HG02763 (cell line): ENCODE measurements at regions not wholly inside any gene's neighbourhood (a gene's known extent, or its start where the extent isn't known, plus 50 kb on each side); places are given as distances from the start of the nearest gene placed in this dataset.

Experiments used
- ATAC-seq: cut with Tn5 transposase; IDR thresholded peaks from one replicate; pipeline ENCODE4 v1.9.1; 2021; ENCODE audit warnings: mild to moderate bottlenecking, moderate library complexity; ENCODE audit not compliant: unreplicated experiment

GRCh38 chr2:8224347-8225190 lies 457.3 kb upstream of the ID2 start:
- ATAC-seq: no peak

- no peak for ATAC-seq
Measured at GRCh38 chr2:8225266-8225665, 456.6 kb upstream of the ID2 start.

- no peak for ATAC-seq
Measured at GRCh38 chr2:8225798-8226197, 456.1 kb upstream of the ID2 start.

GRCh38 chr2:8229546-8229986 lies 452.3 kb upstream of the ID2 start:
- ATAC-seq: peak; percentile 85

GRCh38 chr2:8230466-8230865 lies 451.4 kb upstream of the ID2 start:
- ATAC-seq: no peak

- no peak for ATAC-seq
Measured at GRCh38 chr2:8231902-8232301, 450.0 kb upstream of the ID2 start.

GRCh38 chr2:8232871-8233270 lies 449.0 kb upstream of the ID2 start:
- ATAC-seq: no peak

GRCh38 chr2:8234253-8234652 lies 447.6 kb upstream of the ID2 start:
- peak; percentile 27 for ATAC-seq

- peak; percentile 87 for ATAC-seq
Measured at GRCh38 chr2:8234757-8235374, 447.0 kb upstream of the ID2 start.

GRCh38 chr2:8235419-8235818 lies 446.4 kb upstream of the ID2 start:
- no peak for ATAC-seq

GRCh38 chr2:8236391-8236790 lies 445.5 kb upstream of the ID2 start:
- no peak for ATAC-seq

- ATAC-seq: no peak
Measured at GRCh38 chr2:8238521-8239230, 443.2 kb upstream of the ID2 start.

GRCh38 chr2:8239531-8240088 lies 442.2 kb upstream of the ID2 start:
- ATAC-seq: no peak

GRCh38 chr2:8241317-8241716 lies 440.5 kb upstream of the ID2 start:
- no peak for ATAC-seq

GRCh38 chr2:8242739-8243138 lies 439.1 kb upstream of the ID2 start:
- no peak for ATAC-seq

- ATAC-seq: no peak
Measured at GRCh38 chr2:8243748-8244400, 438.0 kb upstream of the ID2 start.

- ATAC-seq: no peak
Measured at GRCh38 chr2:8244639-8245038, 437.2 kb upstream of the ID2 start.

GRCh38 chr2:8246137-8246536 lies 435.7 kb upstream of the ID2 start:
- ATAC-seq: no peak

- no peak for ATAC-seq
Measured at GRCh38 chr2:8247905-8248622, 433.8 kb upstream of the ID2 start.

- no peak for ATAC-seq
Measured at GRCh38 chr2:8248623-8248957, 433.3 kb upstream of the ID2 start.
